A673 (cell line): ENCODE measurements at regions not wholly inside any gene's neighbourhood (a gene's known extent, or its start where the extent isn't known, plus 50 kb on each side); places are given as distances from the start of the nearest gene placed in this dataset.

ENCODE experiments used
- BruUV-seq: library from RNA; stranded (reverse); fragments of 400-500 nt; replicated peaks from 2 replicates; lab custom pipeline; 2021; lab: Mats Ljungman, UMichigan
- CTCF ChIA-PET: fragments of 300-600 bp; sonication (Branson Sonifier 250); formaldehyde crosslinking; loops from one replicate; lab custom pipeline; 2022; ENCODE audit warnings: antibody characterized with exemption; lab: Charles Lee
- POLR2A ChIA-PET: fragments of 300-600 bp; sonication (Branson Sonifier 250); formaldehyde crosslinking; loops from one replicate; lab custom pipeline; 2022; ENCODE audit warnings: antibody characterized with exemption; ENCODE audit not compliant: low non-redundant PET; lab: Charles Lee
- DNase-seq: peaks from one replicate; pipeline ENCODE4 v3.0.0-alpha.2; 2015; ENCODE audit warnings: low spot score
- H3K27ac ChIP-seq: fragments of 200-600 bp; sonication (generic); 2 replicates; pipeline ENCODE4 v1.5.1; 2016; ENCODE audit warnings: mixed run types, low read depth, mild to moderate bottlenecking, mixed read lengths, antibody characterized with exemption, low read length; ENCODE audit not compliant: poor library complexity, severe bottlenecking
- H3K27me3 ChIP-seq: fragments of 200-600 bp; sonication (generic); replicated peaks from 2 replicates; pipeline ENCODE4 v1.6.1; 2017; ENCODE audit warnings: mixed run types, low read depth, mild to moderate bottlenecking, mixed read lengths, antibody characterized with exemption, low read length; ENCODE audit not compliant: insufficient read depth, poor library complexity
- H3K36me3 ChIP-seq: fragments of 200-600 bp; sonication (generic); 2 replicates; pipeline ENCODE4 v1.6.1; 2016; ENCODE audit warnings: mixed run types, mild to moderate bottlenecking, mixed read lengths, antibody characterized with exemption, low read length; ENCODE audit not compliant: insufficient read depth, poor library complexity, severe bottlenecking
- H3K4me1 ChIP-seq: fragments of 200-600 bp; sonication (generic); 2 replicates; pipeline ENCODE4 v1.6.1; 2017; ENCODE audit warnings: mixed run types, mild to moderate bottlenecking, mixed read lengths, antibody characterized with exemption, low read length; ENCODE audit not compliant: insufficient read depth, poor library complexity, severe bottlenecking
- H3K4me3 ChIP-seq: fragments of 200-600 bp; sonication (generic); 2 replicates; pipeline ENCODE4 v1.5.1; 2016; ENCODE audit warnings: low read depth, mixed run types, mild to moderate bottlenecking, mixed read lengths, low read length; ENCODE audit not compliant: poor library complexity, severe bottlenecking
- H3K9me3 ChIP-seq: fragments of 200-600 bp; sonication (generic); 2 replicates; pipeline ENCODE4 v1.6.1; 2016; ENCODE audit warnings: mixed run types, low read depth, mild to moderate bottlenecking, mixed read lengths, antibody characterized with exemption, low read length; ENCODE audit not compliant: poor library complexity, severe bottlenecking
- EZH2 ChIP-seq: fragments of 200-600 bp; sonication (generic); IDR thresholded peaks from 2 replicates; pipeline ENCODE4 v1.6.1; 2017; ENCODE audit warnings: borderline replicate concordance, low read depth, mild to moderate bottlenecking, mixed read lengths, antibody characterized with exemption, low read length; ENCODE audit not compliant: poor library complexity, severe bottlenecking
- intact Hi-C: fragments of 100-400 bp; cut with micrococcal nuclease; formaldehyde crosslinking; loops from one replicate; pipeline ENCODE4 v1.10.0; 2022; ENCODE audit not compliant: unreplicated experiment
- TF ChIP-seq, protein P1 (sequence below): fragments of 300-800, 200-600 bp; sonication (generic); conservative IDR thresholded peaks from 2 replicates; pipeline ENCODE4 v1.5.1; 2017; ENCODE audit warnings: low read depth, mild to moderate bottlenecking, antibody characterized with exemption, low read length, moderate library complexity, mixed read lengths

GRCh38 chr2:89849731-89850130 is 1158.3 kb downstream of the RPIA start:
- H3K27ac ChIP-seq: no peak overlapping the region
- TF ChIP-seq EZH2: no peak
- TF ChIP-seq, protein P1, sequence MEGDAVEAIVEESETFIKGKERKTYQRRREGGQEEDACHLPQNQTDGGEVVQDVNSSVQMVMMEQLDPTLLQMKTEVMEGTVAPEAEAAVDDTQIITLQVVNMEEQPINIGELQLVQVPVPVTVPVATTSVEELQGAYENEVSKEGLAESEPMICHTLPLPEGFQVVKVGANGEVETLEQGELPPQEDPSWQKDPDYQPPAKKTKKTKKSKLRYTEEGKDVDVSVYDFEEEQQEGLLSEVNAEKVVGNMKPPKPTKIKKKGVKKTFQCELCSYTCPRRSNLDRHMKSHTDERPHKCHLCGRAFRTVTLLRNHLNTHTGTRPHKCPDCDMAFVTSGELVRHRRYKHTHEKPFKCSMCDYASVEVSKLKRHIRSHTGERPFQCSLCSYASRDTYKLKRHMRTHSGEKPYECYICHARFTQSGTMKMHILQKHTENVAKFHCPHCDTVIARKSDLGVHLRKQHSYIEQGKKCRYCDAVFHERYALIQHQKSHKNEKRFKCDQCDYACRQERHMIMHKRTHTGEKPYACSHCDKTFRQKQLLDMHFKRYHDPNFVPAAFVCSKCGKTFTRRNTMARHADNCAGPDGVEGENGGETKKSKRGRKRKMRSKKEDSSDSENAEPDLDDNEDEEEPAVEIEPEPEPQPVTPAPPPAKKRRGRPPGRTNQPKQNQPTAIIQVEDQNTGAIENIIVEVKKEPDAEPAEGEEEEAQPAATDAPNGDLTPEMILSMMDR: no peak
- POLR2A ChIA-PET: no interaction called here
- peaks cover 45% of the 10 kb centered on the region for H3K27me3 ChIP-seq
- H3K9me3 ChIP-seq: no peaks in the 10 kb centered on the region
- intact Hi-C loops: no loop called here
- no peaks in the 10 kb centered on the region for H3K4me1 ChIP-seq
- CTCF ChIA-PET: no interaction called here
- H3K36me3 ChIP-seq: no peaks in the 10 kb centered on the region
- BruUV-seq: no TSS peak
- DNase-seq: no peak
- no peak overlapping the region for H3K4me3 ChIP-seq

DNA sequence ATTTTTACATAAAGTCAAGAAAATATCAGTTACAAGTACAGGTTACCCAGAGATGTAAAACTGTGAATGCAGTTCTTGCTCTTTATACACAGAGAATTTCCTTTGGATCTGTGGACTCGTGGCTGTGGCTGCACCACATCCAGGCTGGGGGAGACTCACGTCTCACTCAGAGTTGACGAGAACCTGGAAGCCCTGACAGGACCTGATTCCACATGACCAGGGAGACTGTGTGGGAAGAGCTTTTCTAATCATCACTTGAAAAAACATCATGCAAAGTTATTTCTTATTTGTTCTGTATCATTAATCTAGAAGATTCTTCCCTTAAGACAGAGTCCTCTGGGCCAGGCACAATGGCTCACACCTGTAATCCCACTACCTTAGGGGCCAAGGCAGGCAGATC is 1159.0 kb downstream of the RPIA start:
- H3K9me3 ChIP-seq: no peaks in the 10 kb centered on the region
- CTCF ChIA-PET: no interaction called here
- no peaks in the 10 kb centered on the region for H3K36me3 ChIP-seq
- BruUV-seq: no TSS peak
- intact Hi-C loops: no loop called here
- no peak overlapping the region for H3K27ac ChIP-seq
- peaks cover 42% of the 10 kb centered on the region for H3K27me3 ChIP-seq
- H3K4me1 ChIP-seq: no peaks in the 10 kb centered on the region
- no peak for TF ChIP-seq EZH2
- TF ChIP-seq, protein P1: no peak
- POLR2A ChIA-PET: no interaction called here
- DNase-seq: no peak
- no peak overlapping the region for H3K4me3 ChIP-seq

DNA sequence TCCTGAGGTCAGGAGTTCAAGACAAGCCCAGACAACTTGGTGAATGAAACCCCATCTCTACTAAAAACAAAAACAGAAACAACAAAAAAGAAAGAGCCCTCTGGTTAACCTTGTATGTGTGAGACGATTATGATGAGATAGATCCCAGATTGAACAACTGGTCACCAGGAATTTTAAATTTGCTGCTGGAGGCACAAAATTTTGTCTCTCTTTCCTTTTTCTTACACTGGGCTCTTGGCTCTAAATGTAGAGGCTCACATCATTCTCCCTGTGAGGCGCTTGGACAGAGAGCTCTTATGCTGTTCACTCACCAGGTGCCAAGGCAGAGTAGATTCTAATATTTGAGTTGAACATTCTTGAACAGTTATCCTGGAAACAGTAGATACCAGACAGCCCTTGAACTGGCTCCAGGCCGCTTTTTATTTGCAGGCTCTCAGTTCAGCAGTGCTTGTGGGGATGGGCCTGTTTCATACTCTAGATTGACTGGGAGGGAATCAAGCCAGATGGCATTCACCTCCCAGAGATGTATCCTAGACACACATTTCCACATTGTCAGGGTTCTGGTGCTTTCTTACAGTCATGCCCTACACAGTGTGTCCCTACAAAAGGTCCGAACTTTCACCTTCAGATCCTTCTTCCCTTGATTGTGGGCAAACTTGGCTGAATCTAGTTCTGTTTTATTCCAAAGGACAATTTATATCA is 1159.6 kb downstream of the RPIA start:
- no TSS peak for BruUV-seq

More for the DNA sequence above, 1159.6 kb downstream of the RPIA start:
- H3K27ac ChIP-seq: no peak overlapping the region
- H3K4me3 ChIP-seq: no peak overlapping the region
- peaks cover 41% of the 10 kb centered on the region for H3K27me3 ChIP-seq
- DNase-seq: no peak
- H3K9me3 ChIP-seq: no peaks in the 10 kb centered on the region
- no peak for TF ChIP-seq EZH2
- TF ChIP-seq, protein P1: no peak
- intact Hi-C loops: no loop called here
- H3K4me1 ChIP-seq: no peaks in the 10 kb centered on the region
- H3K36me3 ChIP-seq: no peaks in the 10 kb centered on the region
- ChIA-PET POLR2A (no interaction called here), CTCF (no interaction called here)
